Esophagus squamous epithelium (tissue), 5 donors: ENCODE measurements at regions not wholly inside any gene's neighbourhood (a gene's known extent, or its start where the extent isn't known, plus 50 kb on each side); places are given as distances from the start of the nearest gene placed in this dataset.
"Not testable (repeated sequence)": the region's sequence is repeated elsewhere in the genome, so short reads cannot be mapped to it uniquely, and the experiment has no call there.

ENCODE experiments used
- DNase-seq: peaks from one replicate; lab custom pipeline; 2025; lab: John Stamatoyannopoulos, UW
- H3K27ac ChIP-seq, 4 donors: fragments of 200-600 bp; sonication (generic); one replicate each; pipeline ENCODE4 v1.5.1; 2016 to 2019; ENCODE audit warnings: mild to moderate bottlenecking in 1 of 4
- H3K27me3 ChIP-seq, 4 donors: fragments of 200-600 bp; sonication (generic); 1 replicate in 3 of 4; 2 replicates in 1 of 4; pipeline versions ENCODE4 v1.5.1 to v1.6.0; 2017 to 2021; ENCODE audit warnings: antibody characterized with exemption in 1 of 4
- H3K36me3 ChIP-seq, 3 donors: fragments of 200-600 bp; sonication (generic); one replicate each; pipeline ENCODE4 v1.5.1; 2016 to 2019
- H3K4me1 ChIP-seq, 3 donors: fragments of 200-600 bp; sonication (generic); one replicate each; pipeline ENCODE4 v1.5.1; 2017 to 2019
- H3K4me3 ChIP-seq, 4 donors: fragments of 200-600 bp; sonication (generic); 1 replicate in 3 of 4; 2 replicates in 1 of 4; pipeline ENCODE4 v1.5.1; 2016 to 2019; ENCODE audit warnings: mild to moderate bottlenecking in 2 of 4, moderate library complexity in 1 of 4
- H3K9me3 ChIP-seq, 3 donors: fragments of 200-600 bp; sonication (generic); one replicate each; pipeline ENCODE4 v1.5.1; 2016 to 2019
- CTCF ChIP-seq, 6 experiments: fragments of 450-650 bp in 4 of 6; fragments of 200-600 bp in 2 of 6; sonication (generic) in 2 of 6; IDR thresholded peaks; one replicate each; pipeline ENCODE4 v1.5.1; 2016 to 2019; ENCODE audit warnings: antibody characterized with exemption in 6 of 6, mild to moderate bottlenecking in 4 of 6, moderate library complexity in 4 of 6
- POLR2A ChIP-seq, 4 donors: fragments of 450-650 bp; IDR thresholded peaks; one replicate each; pipeline ENCODE4 v1.6.1; 2017; ENCODE audit warnings: antibody characterized with exemption in 4 of 4, mild to moderate bottlenecking in 4 of 4, moderate library complexity in 3 of 4
- WGBS, 2 donors: methylation state at CpG; one replicate each; pipeline ENCODE4 v1.1.5; 2018; 5-methylcytosine and 5-hydroxymethylcytosine counted together
- intact Hi-C: fragments of 100-400 bp; cut with DNase I; formaldehyde crosslinking; loops from one replicate; pipeline ENCODE4 v1.15.0; 2022
- donor health status: DM: yes; HTN: yes; CAD: no.

DNA sequence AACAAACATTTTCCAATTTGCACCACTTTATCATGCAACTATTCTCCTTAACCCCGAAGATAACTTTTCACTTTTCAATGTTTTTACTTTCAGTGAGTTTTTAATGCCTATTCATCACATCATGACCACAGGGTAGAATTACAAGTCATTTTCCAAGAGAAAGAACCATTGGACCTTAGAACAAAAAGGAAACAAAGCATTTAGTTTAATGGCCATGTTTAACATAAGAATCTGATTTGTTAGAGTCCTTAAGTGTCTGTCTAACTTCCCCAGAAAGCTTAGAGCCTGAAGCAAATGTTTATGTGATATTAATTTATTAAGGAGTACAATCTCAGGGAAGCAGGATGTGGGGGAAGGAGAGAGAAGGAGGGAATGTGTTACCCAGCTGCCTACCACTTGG, 325.8 kb upstream of the RIOK2 start:
- H3K27me3 ChIP-seq: no peaks in the 10 kb centered on the region
- no peaks in the 10 kb centered on the region for H3K36me3 ChIP-seq
- H3K9me3 ChIP-seq: no peaks in the 10 kb centered on the region
- H3K4me3 ChIP-seq: no peak overlapping the region
- no peak overlapping the region for H3K27ac ChIP-seq
- DNase-seq: no peak
- intact Hi-C loops: no loop called here
- 59 to 61% methylated on average over 1 of the region's 1 CpG for WGBS, 2 donors
- no peaks in the 10 kb centered on the region for H3K4me1 ChIP-seq
- TF ChIP-seq POLR2A (IDR thresholded peaks at IDR 0.05) (no peak), CTCF (IDR thresholded peaks at IDR 0.05) (no peak)

DNA sequence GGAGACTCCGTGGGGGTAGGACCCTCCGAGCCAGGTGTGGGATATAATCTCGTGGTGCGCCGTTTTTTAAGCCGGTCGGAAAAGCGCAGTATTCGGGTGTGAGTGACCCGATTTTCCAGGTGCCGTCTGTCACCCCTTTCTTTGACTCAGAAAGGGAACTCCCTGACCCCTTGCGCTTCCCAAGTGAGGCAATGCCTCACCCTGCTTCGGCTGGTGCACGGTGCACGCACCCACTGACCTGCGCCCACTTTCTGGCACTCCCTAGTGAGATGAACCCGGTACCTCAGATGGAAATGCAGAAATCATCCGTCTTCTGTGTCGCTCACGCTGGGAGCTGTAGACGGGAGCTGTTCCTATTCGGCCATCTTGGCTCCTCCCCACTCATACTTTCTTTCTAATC, 336.5 kb upstream of the RIOK2 start:
- H3K4me3 ChIP-seq, H3K27ac ChIP-seq, DNase-seq, H3K9me3 ChIP-seq, H3K36me3 ChIP-seq, H3K27me3 ChIP-seq, intact Hi-C loops, H3K4me1 ChIP-seq: not testable (repeated sequence)
- 86 to 93% methylated on average over 12 to 17 of the region's 22 CpGs for WGBS, 2 donors

DNA sequence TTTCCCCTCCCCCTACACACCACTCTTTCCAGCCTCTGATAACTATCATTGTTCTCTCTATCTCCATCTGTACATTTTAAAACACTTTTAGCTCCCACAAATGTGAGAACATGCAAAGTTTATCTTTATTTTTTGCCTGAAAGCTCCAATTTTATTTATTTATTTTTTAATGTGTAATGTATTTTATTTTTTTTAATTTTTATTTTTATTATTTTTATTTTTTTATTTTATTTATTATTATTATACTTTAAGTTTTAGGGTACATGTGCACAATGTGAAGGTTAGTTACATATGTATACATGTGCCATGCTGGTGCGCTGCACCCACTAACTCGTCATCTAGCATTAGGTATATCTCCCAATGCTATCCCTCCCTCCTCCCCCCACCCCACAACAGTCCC, 340.3 kb upstream of the RIOK2 start:
- intact Hi-C loops: not testable (repeated sequence)
- 83 to 100% methylated on average over 2 of the region's 2 CpGs for WGBS, 2 donors

GRCh38 chr5:97525780-97526179, 342.7 kb upstream of the RIOK2 start:
- H3K27me3 ChIP-seq: no peaks in the 10 kb centered on the region
- H3K36me3 ChIP-seq: no peaks in the 10 kb centered on the region
- H3K27ac ChIP-seq: no peak overlapping the region
- TF ChIP-seq POLR2A (IDR thresholded peaks at IDR 0.05) (no peak), CTCF (IDR thresholded peaks at IDR 0.05) (no peak)
- H3K4me1 ChIP-seq: no peaks in the 10 kb centered on the region
- intact Hi-C loops: no loop called here
- H3K9me3 ChIP-seq: no peaks in the 10 kb centered on the region
- WGBS, 2 donors: 46 to 72% methylated on average over 2 of the region's 2 CpGs
- DNase-seq: no peak
- H3K4me3 ChIP-seq: no peak overlapping the region

More for the DNA sequence above, 340.3 kb upstream of the RIOK2 start:
- DNase-seq, H3K4me1 ChIP-seq, H3K27me3 ChIP-seq, H3K36me3 ChIP-seq, H3K9me3 ChIP-seq, H3K27ac ChIP-seq, H3K4me3 ChIP-seq: not testable (repeated sequence)

DNA sequence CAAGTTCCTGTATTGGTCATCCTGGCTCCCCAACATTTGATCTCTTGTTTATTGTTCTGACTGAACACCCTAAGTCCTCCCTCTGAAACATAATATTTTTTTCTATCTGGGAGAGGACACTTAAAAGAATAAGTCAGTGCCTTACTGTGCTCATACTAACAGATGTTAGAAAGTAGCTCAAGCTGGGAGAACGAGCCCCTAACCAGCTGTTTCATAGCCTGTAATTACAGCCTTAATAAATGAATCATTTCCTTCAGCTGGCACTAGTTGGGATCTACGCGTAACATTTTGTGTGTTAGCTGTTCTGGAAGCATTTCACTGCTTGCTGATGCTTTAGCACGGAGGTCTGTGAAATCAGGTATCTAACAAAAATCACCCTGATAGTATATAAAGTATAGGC, 345.9 kb upstream of the RIOK2 start:
- WGBS, 2 donors: 25 to 30% methylated on average over 4 of the region's 4 CpGs
- DNase-seq: no peak
- intact Hi-C loops: no loop called here
- H3K4me1 ChIP-seq: no peaks in the 10 kb centered on the region
- no peak overlapping the region for H3K27ac ChIP-seq
- no peaks in the 10 kb centered on the region for H3K9me3 ChIP-seq
- TF ChIP-seq CTCF (IDR thresholded peaks at IDR 0.05) (no peak), POLR2A (IDR thresholded peaks at IDR 0.05) (no peak)
- H3K36me3 ChIP-seq: no peaks in the 10 kb centered on the region
- H3K27me3 ChIP-seq: no peaks in the 10 kb centered on the region
- no peak overlapping the region for H3K4me3 ChIP-seq

DNA sequence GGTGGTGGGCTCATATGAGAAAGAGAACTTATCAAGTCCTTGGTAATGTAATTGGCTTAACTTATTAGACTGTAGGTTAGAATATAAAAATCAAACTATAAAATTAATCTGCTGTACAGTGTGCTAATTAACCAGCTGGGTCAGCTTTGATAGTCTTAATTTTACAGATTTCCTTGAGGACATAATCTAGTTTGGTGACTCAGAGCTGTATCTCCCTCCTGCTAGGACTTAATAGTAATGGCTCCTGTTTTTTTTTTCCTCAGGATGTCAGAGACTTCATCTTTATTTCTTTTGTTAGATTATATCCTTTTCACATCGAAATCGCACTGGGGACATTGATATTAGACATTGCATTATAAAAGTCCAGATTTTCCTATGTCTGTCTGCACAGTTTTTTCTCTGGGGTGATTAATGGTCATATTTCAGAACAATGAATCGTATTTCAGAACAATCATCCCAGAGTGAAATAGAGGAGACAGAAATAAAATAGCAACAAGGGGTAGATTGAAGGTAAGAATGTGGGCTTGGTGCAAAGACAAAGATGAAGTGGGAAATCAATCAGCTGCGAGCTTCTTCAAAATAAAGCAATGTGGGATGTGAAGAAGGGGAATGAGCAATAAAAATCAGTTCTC, 346.4 kb upstream of the RIOK2 start:
- no peak for DNase-seq
- intact Hi-C loops: no loop called here
- H3K9me3 ChIP-seq: no peaks in the 10 kb centered on the region
- H3K27ac ChIP-seq: no peak overlapping the region
- TF ChIP-seq CTCF (IDR thresholded peaks at IDR 0.05): no peak
- no peak for TF ChIP-seq POLR2A (IDR thresholded peaks at IDR 0.05)
- H3K4me1 ChIP-seq: no peaks in the 10 kb centered on the region
- H3K27me3 ChIP-seq: no peaks in the 10 kb centered on the region
- 33 to 49% methylated on average over 4 of the region's 4 CpGs for WGBS, 2 donors
- no peak overlapping the region for H3K4me3 ChIP-seq
- H3K36me3 ChIP-seq: no peaks in the 10 kb centered on the region
